IMR-90 (cell line): ENCODE measurements at regions not wholly inside any gene's neighbourhood (a gene's known extent, or its start where the extent isn't known, plus 50 kb on each side); places are given as distances from the start of the nearest gene placed in this dataset.

Experiments
- ATAC-seq: fragments of 200-7000 bp; cut with Tn5 transposase; 2 replicates; pipeline ENCODE4 v1.9.1; 2020; ENCODE audit warnings: low read depth, mild to moderate bottlenecking, moderate library complexity
- BruUV-seq: library from RNA; stranded (reverse); fragments of 400-500 nt; replicated peaks from 2 replicates; lab custom pipeline; 2021; lab: Mats Ljungman, UMichigan
- CTCF ChIA-PET: fragments of 300-600 bp; formaldehyde crosslinking; extraction: SDS; loops from one replicate; lab custom pipeline; 2021; ENCODE audit warnings: antibody characterized with exemption; lab: Yijun Ruan, JAX
- POLR2A ChIA-PET: fragments of 300-600 bp; sonication (Branson Sonifier 250); formaldehyde crosslinking; loops from one replicate; lab custom pipeline; 2022; ENCODE audit warnings: antibody characterized with exemption; ENCODE audit not compliant: unreplicated experiment; lab: Charles Lee
- DNase-seq: peaks from one replicate; pipeline ENCODE4 v3.0.0; 2013
- H2AFZ ChIP-seq: replicated peaks from 2 replicates; pipeline ENCODE3; 2013; ENCODE audit warnings: low read length, mild to moderate bottlenecking; ENCODE audit not compliant: poor library complexity
- H2AK5ac ChIP-seq: 2 replicates; pipeline ENCODE4 v1.6.1; 2013; ENCODE audit warnings: low read depth, low read length, inconsistent platforms
- H2AK9ac ChIP-seq: replicated peaks from 2 replicates; pipeline ENCODE3; 2013; ENCODE audit warnings: mild to moderate bottlenecking, low read depth, low read length, moderate library complexity; ENCODE audit not compliant: poor library complexity
- H2BK120ac ChIP-seq: 2 replicates; pipeline ENCODE4 v1.6.1; 2013; ENCODE audit warnings: low read depth, low read length, inconsistent platforms
- H2BK15ac ChIP-seq: 3 replicates; pipeline ENCODE4 v1.6.1; 2013; ENCODE audit warnings: low read depth, low read length, inconsistent platforms
- H2BK20ac ChIP-seq: 2 replicates; pipeline ENCODE4 v1.6.1; 2013; ENCODE audit warnings: low read depth, mild to moderate bottlenecking, inconsistent platforms, low read length, moderate library complexity
- H2BK5ac ChIP-seq: 2 replicates; pipeline ENCODE4 v1.6.1; 2013; ENCODE audit warnings: mild to moderate bottlenecking, low read depth, low read length, inconsistent platforms; ENCODE audit not compliant: poor library complexity, severe bottlenecking
- H3K14ac ChIP-seq: replicated peaks from 2 replicates; pipeline ENCODE4 v1.6.1; 2013; ENCODE audit warnings: low read depth, low read length, inconsistent platforms
- H3K18ac ChIP-seq: 2 replicates; pipeline ENCODE4 v1.6.1; 2013; ENCODE audit warnings: low read depth, low read length, control low read depth
- H3K23ac ChIP-seq: 2 replicates; pipeline ENCODE4 v1.6.1; 2013; ENCODE audit warnings: low read depth, low read length, inconsistent platforms
- H3K27ac ChIP-seq: 2 replicates; pipeline ENCODE4 v1.5.1; 2013; ENCODE audit warnings: mild to moderate bottlenecking, control low read depth, low read length; ENCODE audit not compliant: insufficient read depth
- H3K27me3 ChIP-seq: 2 replicates; pipeline ENCODE4 v1.6.1; 2013; ENCODE audit warnings: low read length; ENCODE audit not compliant: control insufficient read depth, insufficient read depth
- H3K36me3 ChIP-seq: 2 replicates; pipeline ENCODE4 v1.6.1; 2013; ENCODE audit warnings: low read length, mixed read lengths; ENCODE audit not compliant: control insufficient read depth, insufficient read depth
- H3K4ac ChIP-seq: 2 replicates; pipeline ENCODE4 v1.6.1; 2013; ENCODE audit warnings: low read depth, low read length, inconsistent platforms
- H3K4me1 ChIP-seq: 2 replicates; pipeline ENCODE4 v1.6.1; 2013; ENCODE audit warnings: low read length, mixed read lengths; ENCODE audit not compliant: control insufficient read depth, insufficient read depth
- H3K4me2 ChIP-seq: 2 replicates; pipeline ENCODE4 v1.6.1; 2013; ENCODE audit warnings: low read depth, mild to moderate bottlenecking, control low read depth, low read length, moderate library complexity
- H3K4me3 ChIP-seq: 2 replicates; pipeline ENCODE4 v1.5.1; 2013; ENCODE audit warnings: low read depth, mild to moderate bottlenecking, control low read depth, low read length, moderate library complexity; ENCODE audit not compliant: insufficient read depth
- H3K56ac ChIP-seq: 2 replicates; pipeline ENCODE4 v1.6.1; 2013; ENCODE audit warnings: low read length, inconsistent platforms; ENCODE audit not compliant: insufficient read depth; ENCODE audit errors: extremely low read depth
- H3K79me1 ChIP-seq, 2 experiments: 2 replicates each; pipeline ENCODE4 v1.6.1; 2013; ENCODE audit warnings: low read length in 2 of 2, inconsistent platforms in 1 of 2, low read depth in 1 of 2
- H3K9ac ChIP-seq: 2 replicates; pipeline ENCODE4 v1.6.1; 2013; ENCODE audit warnings: low read depth, low read length, control low read depth
- H3K9me1 ChIP-seq: 2 replicates; pipeline ENCODE4 v1.6.1; 2013; ENCODE audit warnings: low read length, inconsistent platforms; ENCODE audit not compliant: insufficient read depth
- H3K9me3 ChIP-seq: 2 replicates; pipeline ENCODE4 v1.6.1; 2013; ENCODE audit warnings: low read length; ENCODE audit not compliant: control insufficient read depth, insufficient read depth
- H4K20me1 ChIP-seq: 2 replicates; pipeline ENCODE4 v1.6.1; 2013; ENCODE audit warnings: low read length, inconsistent platforms; ENCODE audit not compliant: insufficient read depth
- H4K5ac ChIP-seq: 2 replicates; pipeline ENCODE4 v1.6.1; 2013; ENCODE audit warnings: mild to moderate bottlenecking, low read depth, low read length, control low read depth
- H4K8ac ChIP-seq, 2 experiments: 2 replicates each; pipeline ENCODE4 v1.6.1; 2013; ENCODE audit warnings: low read depth in 2 of 2, low read length in 2 of 2, control low read depth in 1 of 2, inconsistent platforms in 1 of 2
- H4K91ac ChIP-seq: 2 replicates; pipeline ENCODE4 v1.6.1; 2013; ENCODE audit warnings: low read depth, low read length, inconsistent platforms; ENCODE audit not compliant: insufficient read depth
- BHLHE40 ChIP-seq: fragments of 150-350 bp; IDR thresholded peaks from 2 replicates; pipeline ENCODE4 v1.6.1; 2016; ENCODE audit warnings: mild to moderate bottlenecking, low read depth, low read length
- CEBPB ChIP-seq: IDR thresholded peaks from 2 replicates; pipeline ENCODE4 v1.6.1; 2012; ENCODE audit warnings: low read depth, low read length, improper control_type of control experiment
- CHD1 ChIP-seq: IDR thresholded peaks from 2 replicates; pipeline ENCODE4 v1.6.1; 2012; ENCODE audit warnings: low read depth, low read length, improper control_type of control experiment
- CTCF ChIP-seq: conservative IDR thresholded peaks from 2 replicates; pipeline ENCODE4 v1.5.1; 2012; ENCODE audit warnings: mild to moderate bottlenecking, low read depth, low read length, improper control_type of control experiment
- ELK1 ChIP-seq: fragments of 150-350 bp; IDR thresholded peaks from 2 replicates; pipeline ENCODE4 v1.6.1; 2016; ENCODE audit warnings: low read depth, mild to moderate bottlenecking, low read length, moderate library complexity, borderline replicate concordance
- FOS ChIP-seq: fragments of 150-350 bp; IDR thresholded peaks from 2 replicates; pipeline ENCODE4 v1.6.1; 2016; ENCODE audit warnings: low read depth, low read length
- MAFK ChIP-seq: IDR thresholded peaks from 2 replicates; pipeline ENCODE4 v1.6.1; 2012; ENCODE audit warnings: low read depth, low read length, improper control_type of control experiment
- MAZ ChIP-seq: IDR thresholded peaks from 2 replicates; pipeline ENCODE4 v1.6.1; 2012; ENCODE audit warnings: low read depth, mild to moderate bottlenecking, low read length, improper control_type of control experiment, moderate library complexity, borderline replicate concordance
- MXI1 ChIP-seq: IDR thresholded peaks from 2 replicates; pipeline ENCODE4 v1.6.1; 2012; ENCODE audit warnings: low read depth, mild to moderate bottlenecking, low read length, moderate library complexity, borderline replicate concordance
- NFE2L2 ChIP-seq: fragments of 150-350 bp; IDR thresholded peaks from 2 replicates; pipeline ENCODE4 v1.6.1; 2016; ENCODE audit warnings: low read depth, mild to moderate bottlenecking, low read length
- POLR2A ChIP-seq: IDR thresholded peaks from 2 replicates; pipeline ENCODE4 v1.6.1; 2012; ENCODE audit warnings: mild to moderate bottlenecking, low read depth, low read length
- RAD21 ChIP-seq: IDR thresholded peaks from 2 replicates; pipeline ENCODE4 v1.6.1; 2012; ENCODE audit warnings: low read length, improper control_type of control experiment
- RCOR1 ChIP-seq: IDR thresholded peaks from 2 replicates; pipeline ENCODE4 v1.6.1; 2012; ENCODE audit warnings: mild to moderate bottlenecking, low read length, improper control_type of control experiment; ENCODE audit not compliant: insufficient replicate concordance
- RFX5 ChIP-seq: IDR thresholded peaks from 2 replicates; pipeline ENCODE4 v1.8.0; 2012; ENCODE audit warnings: low read depth, mild to moderate bottlenecking, low read length, moderate library complexity
- SMC3 ChIP-seq: fragments of 150-350 bp; IDR thresholded peaks from 2 replicates; pipeline ENCODE4 v1.6.1; 2016; ENCODE audit warnings: low read depth, mild to moderate bottlenecking, antibody characterized with exemption, low read length, moderate library complexity
- USF2 ChIP-seq: fragments of 150-350 bp; IDR thresholded peaks from 2 replicates; pipeline ENCODE4 v1.6.1; 2017; ENCODE audit warnings: mild to moderate bottlenecking, antibody characterized with exemption, low read length, low read depth
- WGBS, 2 experiments: methylation state at CpG; one replicate each; pipeline versions ENCODE4 v1.1.5 to v1.1.7; 2013; ENCODE audit warnings: missing lambda C conversion rate in 2 of 2; ENCODE audit not compliant: insufficient read length in 1 of 2; ENCODE audit errors: extremely low coverage in 2 of 2; 5-methylcytosine and 5-hydroxymethylcytosine counted together
- dilution Hi-C: fragments of 300-500 bp; cut with HindIII; formaldehyde crosslinking; loops from one replicate; pipeline ENCODE4 v1.14.3; 2018; ENCODE audit warnings: low sequenced_read_pairs; ENCODE audit not compliant: unreplicated experiment
- in situ Hi-C: fragments of 300-500 bp; cut with MboI; formaldehyde crosslinking; loops from 3 replicates; pipeline ENCODE4 v1.14.3; 2019; ENCODE audit warnings: low sequenced_read_pairs, inconsistent platforms, mixed read lengths
- intact Hi-C: fragments of 100-400 bp; cut with micrococcal nuclease; formaldehyde crosslinking; loops from 2 replicates; pipeline ENCODE4 v1.10.0; 2022

- no peak overlapping the region for H3K4me2 ChIP-seq
- H3K27me3 ChIP-seq, result no peaks in the 10 kb centered on the region
- H2BK15ac ChIP-seq, result no peak overlapping the region
- H3K9me3 ChIP-seq, result peaks cover 1% of the 10 kb centered on the region; the same call in 1 of the 2 replicates
- ChIA-PET POLR2A (no interaction called here), CTCF (no interaction called here)
- no peak overlapping the region for H3K56ac ChIP-seq
- H3K9me1 ChIP-seq, result no peaks in the 10 kb centered on the region
- WGBS, 2 experiments, result no CpG with 5 or more reads among the region's 1 CpG
- in situ Hi-C loops, result no loop called here
- H3K4me3 ChIP-seq, result no peak overlapping the region
- no peak overlapping the region for H2BK5ac ChIP-seq
- no peak overlapping the region for H2AFZ ChIP-seq
- H2AK9ac ChIP-seq, result no peak overlapping the region
- no peak overlapping the region for H4K8ac ChIP-seq
- no peak overlapping the region for H3K18ac ChIP-seq
- no peak overlapping the region for H2BK20ac ChIP-seq
- dilution Hi-C loops, result no loop called here
- no peak overlapping the region for H3K9ac ChIP-seq
- H3K79me1 ChIP-seq, result no peaks in the 10 kb centered on the region
- ATAC-seq (no peak), DNase-seq (no peak)
- H4K5ac ChIP-seq, result no peak overlapping the region
- no peak overlapping the region for H3K14ac ChIP-seq
- TF ChIP-seq USF2 (no peak), SMC3 (no peak), ELK1 (no peak), RFX5 (no peak), NFE2L2 (no peak), MXI1 (no peak), CEBPB (no peak), CHD1 (no peak), RCOR1 (no peak), RAD21 (no peak), MAZ (no peak), POLR2A (no peak), FOS (no peak), CTCF (no peak), MAFK (no peak), BHLHE40 (no peak)
- no peak overlapping the region for H2AK5ac ChIP-seq
- no peaks in the 10 kb centered on the region for H3K4me1 ChIP-seq
- no peak overlapping the region for H2BK120ac ChIP-seq
- no peak overlapping the region for H3K23ac ChIP-seq
- H4K20me1 ChIP-seq, result no peaks in the 10 kb centered on the region
- no peak overlapping the region for H3K27ac ChIP-seq
- no peak overlapping the region for H3K4ac ChIP-seq
- no peak overlapping the region for H4K91ac ChIP-seq
- intact Hi-C loops, result no loop called here
- H3K36me3 ChIP-seq, result no peaks in the 10 kb centered on the region
- no TSS peak for BruUV-seq
Measured at GRCh38 chr5:20498102-20498501, 510.1 kb upstream of the CDH18 start.
